ENCODE measurements at regions not wholly inside any gene's neighbourhood (a gene's known extent, or its start where the extent isn't known, plus 50 kb on each side); places are given as distances from the start of the nearest gene placed in this dataset.

GRCh38 chr12:84676787-84677186, 235.8 kb downstream of the SLC6A15 start:
- H4K20me1 ChIP-seq (ENCODE audit: insufficient read depth, low read length) = no peaks in the 10 kb centered on the region
- no peaks in the 10 kb centered on the region for H3K9me3 ChIP-seq (replicated peaks in 1 of 2; ENCODE audit: control insufficient read depth in 1 of 2, insufficient read depth in 1 of 2, low read length in 2 of 2)
- DNase-seq = no peak
- Mint-ChIP-seq H3K9me3 (peaks cover 0 to 1% (median 0%) of the 10 kb centered on the region in 7 donors), H3K36me3 (no peaks in the 10 kb centered on the region), H3K27ac (no peak overlapping the region), H3K4me1 (no peaks in the 10 kb centered on the region), H3K4me3 (no peak overlapping the region), H3K27me3 (ENCODE audit: low read depth in 3 of 3) (peaks cover 0 to 4% (median 0%) of the 10 kb centered on the region in 3 donors)
- no peak overlapping the region for H3K27ac ChIP-seq (ENCODE audit: low read depth in 1 of 2, low read length in 2 of 2)
- no peak overlapping the region for H2AFZ ChIP-seq (ENCODE audit: insufficient read depth, low read depth, low read length, poor library complexity, severe bottlenecking)
- H3K4me2 ChIP-seq (replicated peaks; ENCODE audit: extremely low read depth, low read length, poor library complexity, severe bottlenecking) = no peak overlapping the region
- no peaks in the 10 kb centered on the region for H3K36me3 ChIP-seq (replicated peaks in 1 of 2; ENCODE audit: control insufficient read depth in 1 of 2, insufficient read depth in 2 of 2, low read length in 2 of 2)
- no peak overlapping the region for H3K4me3 ChIP-seq (replicated peaks in 1 of 3; ENCODE audit: low read depth in 2 of 3, low read length in 3 of 3)
- TF ChIP-seq CTCF (IDR thresholded peaks at IDR 0.05) = no peak
- H3K4me1 ChIP-seq (ENCODE audit: control insufficient read depth in 1 of 2, insufficient read depth in 2 of 2, low read length in 2 of 2) = no peaks in the 10 kb centered on the region
- no peaks in the 10 kb centered on the region for H3K79me2 ChIP-seq (ENCODE audit: insufficient read depth, low read length)
- intact Hi-C loops (cut with micrococcal nuclease) = no loop called here
- no peaks in the 10 kb centered on the region for H3K27me3 ChIP-seq (ENCODE audit: control insufficient read depth in 2 of 2, insufficient read depth in 2 of 2, low read length in 2 of 2)
- H3K9ac ChIP-seq (ENCODE audit: insufficient read depth, low read length, poor library complexity, severe bottlenecking) = no peak overlapping the region

GRCh38 chr12:84661786-84662185, 250.8 kb downstream of the SLC6A15 start:
- no peak for DNase-seq
- no peak overlapping the region for H3K4me2 ChIP-seq (replicated peaks; ENCODE audit: extremely low read depth, low read length, poor library complexity, severe bottlenecking)
- no peak overlapping the region for H3K9ac ChIP-seq (ENCODE audit: insufficient read depth, low read length, poor library complexity, severe bottlenecking)
- H3K9me3 ChIP-seq (replicated peaks in 1 of 2; ENCODE audit: control insufficient read depth in 1 of 2, insufficient read depth in 1 of 2, low read length in 2 of 2) = no peaks in the 10 kb centered on the region
- Mint-ChIP-seq H3K9me3 (peaks cover 0 to 3% (median 0%) of the 10 kb centered on the region in 7 donors), H3K4me3 (no peak overlapping the region), H3K4me1 (no peaks in the 10 kb centered on the region), H3K27ac (no peak overlapping the region), H3K27me3 (ENCODE audit: low read depth in 3 of 3) (no peaks in the 10 kb centered on the region), H3K36me3 (no peaks in the 10 kb centered on the region)
- intact Hi-C loops (cut with micrococcal nuclease) = no loop called here
- H2AFZ ChIP-seq (ENCODE audit: insufficient read depth, low read depth, low read length, poor library complexity, severe bottlenecking) = no peak overlapping the region
- no peaks in the 10 kb centered on the region for H4K20me1 ChIP-seq (ENCODE audit: insufficient read depth, low read length)
- no peaks in the 10 kb centered on the region for H3K36me3 ChIP-seq (replicated peaks in 1 of 2; ENCODE audit: control insufficient read depth in 1 of 2, insufficient read depth in 2 of 2, low read length in 2 of 2)
- H3K27ac ChIP-seq (ENCODE audit: low read depth in 1 of 2, low read length in 2 of 2) = no peak overlapping the region
- no peak overlapping the region for H3K4me3 ChIP-seq (replicated peaks in 1 of 3; ENCODE audit: low read depth in 2 of 3, low read length in 3 of 3)
- no peaks in the 10 kb centered on the region for H3K27me3 ChIP-seq (ENCODE audit: control insufficient read depth in 2 of 2, insufficient read depth in 2 of 2, low read length in 2 of 2)
- no peaks in the 10 kb centered on the region for H3K4me1 ChIP-seq (ENCODE audit: control insufficient read depth in 1 of 2, insufficient read depth in 2 of 2, low read length in 2 of 2)
- H3K79me2 ChIP-seq (ENCODE audit: insufficient read depth, low read length) = no peaks in the 10 kb centered on the region
- no peak for TF ChIP-seq CTCF (IDR thresholded peaks at IDR 0.05)

Measured in CD14-positive monocyte (primary cell).